GM23338 (cell line): ENCODE measurements at regions not wholly inside any gene's neighbourhood (a gene's known extent, or its start where the extent isn't known, plus 50 kb on each side); places are given as distances from the start of the nearest gene placed in this dataset.

Experiments used
- ATAC-seq: fragments of 200-7000 bp; cut with Tn5 transposase; 3 replicates; pipeline ENCODE4 v1.9.1; 2020
- DNase-seq: peaks from one replicate; pipeline ENCODE4 v3.0.0-alpha.2; 2015; ENCODE audit warnings: low spot score
- H2AFZ ChIP-seq: fragments of 200-600 bp; sonication (generic); 2 replicates; pipeline ENCODE4 v1.8.0; 2016; ENCODE audit warnings: antibody characterized with exemption, mild to moderate bottlenecking, moderate library complexity
- H3F3A ChIP-seq: fragments of 200-600 bp; sonication (generic); replicated peaks from 2 replicates; pipeline ENCODE4 v1.8.0; 2017; ENCODE audit warnings: antibody characterized with exemption, mixed run types, low read depth
- H3K27ac ChIP-seq: fragments of 200-600 bp; sonication (generic); 2 replicates; pipeline ENCODE4 v1.6.1; 2016; ENCODE audit warnings: low read depth
- H3K27me3 ChIP-seq: fragments of 200-600 bp; sonication (generic); 2 replicates; pipeline ENCODE4 v1.8.0; 2016; ENCODE audit warnings: mild to moderate bottlenecking, mixed run types, moderate library complexity; ENCODE audit not compliant: insufficient read depth
- H3K36me3 ChIP-seq: fragments of 200-600 bp; sonication (generic); 2 replicates; pipeline ENCODE4 v1.8.0; 2016; ENCODE audit warnings: mild to moderate bottlenecking; ENCODE audit not compliant: insufficient read depth
- H3K4me1 ChIP-seq: fragments of 200-600 bp; sonication (generic); 2 replicates; pipeline ENCODE4 v1.8.0; 2016; ENCODE audit warnings: mild to moderate bottlenecking, moderate library complexity; ENCODE audit not compliant: insufficient read depth
- H3K4me2 ChIP-seq: fragments of 200-600 bp; sonication (generic); 2 replicates; pipeline ENCODE4 v1.7.1; 2017; ENCODE audit warnings: mixed run types
- H3K4me3 ChIP-seq: fragments of 200-600 bp; sonication (generic); 2 replicates; pipeline ENCODE4 v1.6.1; 2016; ENCODE audit warnings: mixed run types
- H3K79me2 ChIP-seq: fragments of 200-600 bp; sonication (generic); replicated peaks from 2 replicates; pipeline ENCODE4 v1.8.0; 2017; ENCODE audit warnings: mild to moderate bottlenecking; ENCODE audit not compliant: insufficient read depth
- H3K9me2 ChIP-seq: fragments of 200-600 bp; sonication (generic); 2 replicates; pipeline ENCODE4 v1.8.0; 2017; ENCODE audit not compliant: insufficient read depth
- H4K20me1 ChIP-seq: fragments of 200-600 bp; sonication (generic); replicated peaks from 2 replicates; pipeline ENCODE4 v1.8.0; 2017; ENCODE audit warnings: mild to moderate bottlenecking; ENCODE audit not compliant: insufficient read depth
- H3K27ac Mint-ChIP-seq: 2 replicates; pipeline ENCODE4 v1.8.0; 2020; ENCODE audit warnings: inconsistent platforms, mild to moderate bottlenecking, moderate library complexity, mixed read lengths
- H3K27me3 Mint-ChIP-seq: 3 replicates; pipeline ENCODE4 v1.8.0; 2022; ENCODE audit warnings: low read depth, mild to moderate bottlenecking, moderate library complexity, mixed read lengths, inconsistent platforms; ENCODE audit not compliant: insufficient read depth, poor library complexity
- H3K36me3 Mint-ChIP-seq: 3 replicates; pipeline ENCODE4 v1.8.0; 2021; ENCODE audit warnings: low read depth, mild to moderate bottlenecking, inconsistent platforms, moderate library complexity, mixed read lengths
- H3K4me1 Mint-ChIP-seq: 3 replicates; pipeline ENCODE4 v1.8.0; 2020; ENCODE audit warnings: mild to moderate bottlenecking, inconsistent platforms, mixed read lengths
- H3K4me3 Mint-ChIP-seq: 3 replicates; pipeline ENCODE4 v1.8.0; 2021; ENCODE audit warnings: moderate library complexity, mild to moderate bottlenecking, inconsistent platforms, mixed read lengths
- H3K9me3 Mint-ChIP-seq: 3 replicates; pipeline ENCODE4 v1.8.0; 2020; ENCODE audit warnings: moderate library complexity, mild to moderate bottlenecking, inconsistent platforms, mixed read lengths
- ETS1 ChIP-seq: IDR thresholded peaks from 2 replicates; pipeline ENCODE4 v1.6.1; 2016; ENCODE audit warnings: antibody characterized with exemption
- EZH2phosphoT487 ChIP-seq: fragments of 200-600 bp; sonication (generic); IDR thresholded peaks from one replicate; pipeline ENCODE4 v1.8.1; 2018; ENCODE audit warnings: antibody characterized with exemption; ENCODE audit not compliant: unreplicated experiment
- JUNB ChIP-seq: IDR thresholded peaks from one replicate; pipeline ENCODE4 v1.6.1; 2016; ENCODE audit warnings: antibody characterized with exemption; ENCODE audit not compliant: unreplicated experiment
- NANOG ChIP-seq: IDR thresholded peaks from 2 replicates; pipeline ENCODE4 v1.6.1; 2016; ENCODE audit warnings: antibody characterized with exemption, borderline replicate concordance
- STAT1 ChIP-seq: IDR thresholded peaks from one replicate; pipeline ENCODE4 v1.6.1; 2016; ENCODE audit warnings: antibody characterized with exemption; ENCODE audit not compliant: unreplicated experiment
- ZNF114 ChIP-seq: fragments of 250-450 bp; sonication (Bioruptor Pico); IDR thresholded peaks from 2 replicates; pipeline ENCODE4 v1.5.0; 2020; ENCODE audit warnings: mild to moderate bottlenecking, moderate library complexity
- ZNF331 ChIP-seq: fragments of 250-450 bp; sonication (Bioruptor Pico); IDR thresholded peaks from 2 replicates; pipeline ENCODE4 v1.5.0; 2020; ENCODE audit warnings: low read depth, mild to moderate bottlenecking, moderate library complexity
- ZNF462 ChIP-seq: fragments of 250-450 bp; sonication (Bioruptor Pico); IDR thresholded peaks from 2 replicates; pipeline ENCODE4 v1.5.0; 2020; ENCODE audit warnings: mild to moderate bottlenecking, moderate library complexity

GRCh38 chr14:31944256-31945073 is 132.6 kb upstream of the ARHGAP5 start:
- Histone ChIP-seq H3K27me3 (no peaks in the 10 kb centered on the region), H3K79me2 (no peaks in the 10 kb centered on the region), H2AFZ (peak overlapping the region; percentile 88), H3K4me2 (no peak overlapping the region), H4K20me1 (no peaks in the 10 kb centered on the region), H3K36me3 (no peaks in the 10 kb centered on the region), H3K27ac (no peak overlapping the region), H3K4me1 (no peaks in the 10 kb centered on the region), H3K4me3 (no peak overlapping the region), H3F3A (no peaks in the 10 kb centered on the region), H3K9me2 (no peaks in the 10 kb centered on the region)
- Mint-ChIP-seq H3K9me3 (no peaks in the 10 kb centered on the region), H3K36me3 (no peaks in the 10 kb centered on the region), H3K27me3 (no peaks in the 10 kb centered on the region), H3K27ac (no peak overlapping the region), H3K4me3 (no peak overlapping the region), H3K4me1 (no peaks in the 10 kb centered on the region)
- no peak for TF ChIP-seq NANOG
- TF ChIP-seq ZNF462 = no peak
- TF ChIP-seq ZNF114 (CRISPR knock-in tag) = no peak
- TF ChIP-seq ETS1 = no peak
- TF ChIP-seq EZH2phosphoT487 = no peak
- TF ChIP-seq STAT1 = no peak
- TF ChIP-seq ZNF331 = no peak
- no peak for TF ChIP-seq JUNB
- ATAC-seq (no peak), DNase-seq (no peak)
